ENCODE measurements at regions not wholly inside any gene's neighbourhood (a gene's known extent, or its start where the extent isn't known, plus 50 kb on each side); places are given as distances from the start of the nearest gene placed in this dataset.
"Not testable (repeated sequence)": the region's sequence is repeated elsewhere in the genome, so short reads cannot be mapped to it uniquely, and the experiment has no call there.

GRCh38 chr13:88436974-88437373 lies 765.8 kb downstream of the SLITRK5 start:
- DNase-seq: no peak

GRCh38 chr13:88450515-88450914 lies 779.3 kb downstream of the SLITRK5 start:
- DNase-seq: no peak

- no peak for DNase-seq
Observed at GRCh38 chr13:88456151-88456550, 785.0 kb downstream of the SLITRK5 start.

- no peak for DNase-seq
Observed at GRCh38 chr13:88459331-88459730, 788.2 kb downstream of the SLITRK5 start.

GRCh38 chr13:88461272-88462009 lies 790.3 kb downstream of the SLITRK5 start:
- DNase-seq: no peak

- no peak for DNase-seq
Observed at GRCh38 chr13:88464851-88465250, 793.7 kb downstream of the SLITRK5 start.

- DNase-seq: no peak
Observed at GRCh38 chr13:88472316-88472715, 801.1 kb downstream of the SLITRK5 start.

GRCh38 chr13:88483202-88483601 lies 812.0 kb downstream of the SLITRK5 start:
- no peak for DNase-seq

GRCh38 chr13:88507909-88508308 lies 836.7 kb downstream of the SLITRK5 start:
- no peak for DNase-seq

- not testable (repeated sequence) for DNase-seq
Observed at GRCh38 chr13:88512993-88513392, 841.8 kb downstream of the SLITRK5 start.

GRCh38 chr13:88526186-88526852 lies 855.1 kb downstream of the SLITRK5 start:
- no peak for DNase-seq

GRCh38 chr13:88526853-88527215 lies 855.7 kb downstream of the SLITRK5 start:
- no peak for DNase-seq

GRCh38 chr13:88541994-88542393 lies 870.8 kb downstream of the SLITRK5 start:
- DNase-seq: no peak

- no peak for DNase-seq
Observed at GRCh38 chr13:88544836-88545235, 873.7 kb downstream of the SLITRK5 start.

GRCh38 chr13:88552966-88553365 lies 881.8 kb downstream of the SLITRK5 start:
- no peak for DNase-seq

GRCh38 chr13:88565566-88565965 lies 894.4 kb downstream of the SLITRK5 start:
- no peak for DNase-seq

GRCh38 chr13:88585861-88586260 lies 914.7 kb downstream of the SLITRK5 start:
- DNase-seq: no peak

- no peak for DNase-seq
Observed at GRCh38 chr13:88586263-88586662, 915.1 kb downstream of the SLITRK5 start.

GRCh38 chr13:88590574-88590973 lies 919.4 kb downstream of the SLITRK5 start:
- no peak for DNase-seq

GRCh38 chr13:88592105-88592504 lies 920.9 kb downstream of the SLITRK5 start:
- no peak for DNase-seq

GRCh38 chr13:88601949-88602348 lies 930.8 kb downstream of the SLITRK5 start:
- no peak for DNase-seq

- no peak for DNase-seq
Observed at GRCh38 chr13:88602786-88603777, 931.9 kb downstream of the SLITRK5 start.

GRCh38 chr13:88617176-88617575 lies 946.0 kb downstream of the SLITRK5 start:
- DNase-seq: no peak

Data from effector CD8-positive, alpha-beta T cell (primary cell).